GM21529 (cell line): ENCODE measurements at regions not wholly inside any gene's neighbourhood (a gene's known extent, or its start where the extent isn't known, plus 50 kb on each side); places are given as distances from the start of the nearest gene placed in this dataset.

ENCODE experiments used
- ATAC-seq: cut with Tn5 transposase; IDR thresholded peaks from one replicate; pipeline ENCODE4 v1.9.1; 2021; ENCODE audit not compliant: unreplicated experiment

- ATAC-seq, result peak; percentile 91
Measured at GRCh38 chr11:19525276-19525675, 187.4 kb upstream of the NAV2 start.

DNA sequence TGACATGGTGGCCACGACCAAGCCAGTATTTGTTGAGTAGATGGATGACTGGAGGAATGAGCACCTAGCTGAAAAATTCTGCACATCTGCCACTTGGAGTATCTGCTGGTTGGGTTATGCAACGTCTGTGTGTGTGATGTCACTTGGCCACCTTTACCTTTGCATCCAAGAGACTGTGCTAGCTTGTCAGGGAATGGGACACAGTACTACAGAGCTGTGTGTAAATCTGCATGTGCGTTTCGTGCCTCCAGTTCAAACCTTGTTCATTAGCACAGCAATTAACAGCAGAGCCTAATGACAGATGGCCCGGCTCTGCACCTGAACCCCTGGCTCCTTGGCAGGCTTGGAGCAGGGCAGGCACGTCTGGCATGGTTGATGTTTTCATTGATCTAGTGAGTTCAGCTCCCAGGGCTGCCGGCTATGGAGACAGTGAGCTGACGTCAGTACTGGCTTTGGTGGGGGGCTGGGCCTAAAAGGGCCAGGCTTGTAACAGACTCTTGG lies 188.4 kb upstream of the NAV2 start:
- ATAC-seq, result no peak

- ATAC-seq, result no peak
Measured at GRCh38 chr11:19520681-19521080, 192.0 kb upstream of the NAV2 start.

DNA sequence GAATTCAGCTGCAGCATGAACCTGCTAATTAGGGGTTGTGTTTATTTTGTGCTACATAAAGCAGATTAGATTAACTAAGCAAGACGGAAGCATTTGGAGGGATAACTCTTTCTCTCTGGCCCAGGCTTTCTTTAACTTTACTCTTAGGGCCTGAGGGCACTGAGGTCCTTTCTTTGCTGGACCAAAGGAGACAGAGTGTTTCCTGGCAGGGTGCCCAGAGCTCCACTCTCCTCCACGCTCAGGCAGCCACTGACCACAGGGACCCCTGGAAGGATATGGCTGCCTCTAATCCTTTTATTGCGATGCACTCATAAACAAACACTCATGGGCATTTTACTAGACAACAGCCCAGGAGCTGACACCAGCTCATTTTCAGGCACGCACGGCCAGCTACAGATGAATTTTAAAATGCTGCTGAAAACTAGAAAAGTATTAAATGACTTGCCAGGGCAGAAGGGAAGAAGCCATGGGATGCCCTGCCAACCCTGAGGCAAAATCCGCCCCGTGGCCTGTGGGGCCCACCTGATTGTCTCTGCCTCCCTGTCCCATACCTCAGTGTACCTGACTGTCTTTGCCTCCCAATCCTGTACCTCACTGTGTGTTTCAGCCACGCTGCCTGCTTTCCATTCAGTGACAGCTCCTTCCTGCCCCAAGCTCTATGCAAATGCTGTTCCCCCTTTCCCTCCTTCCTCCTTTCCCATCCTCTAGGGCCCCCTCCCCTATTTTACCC lies 192.6 kb upstream of the NAV2 start:
- ATAC-seq, result no peak

GRCh38 chr11:19519353-19519752 lies 193.3 kb upstream of the NAV2 start:
- no peak for ATAC-seq

DNA sequence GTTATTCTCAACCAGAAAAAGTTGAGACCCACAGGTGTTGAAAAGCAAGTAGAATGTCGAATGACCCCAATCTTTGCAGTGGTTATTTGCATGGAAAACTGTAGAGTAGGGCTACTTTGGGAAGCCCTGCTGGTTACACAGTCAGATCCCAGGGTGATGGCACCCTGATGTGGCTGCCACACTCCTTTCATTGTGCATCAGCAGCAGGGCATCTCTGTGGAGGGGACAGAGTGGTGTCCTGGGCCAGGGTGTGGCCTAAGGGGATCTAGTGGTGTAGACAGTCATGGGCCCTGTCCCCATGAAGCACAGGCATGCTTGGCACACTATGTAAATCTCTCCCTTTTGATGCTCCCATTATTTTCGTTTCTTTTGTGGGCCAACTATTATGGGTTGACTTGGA lies 199.4 kb upstream of the NAV2 start:
- ATAC-seq, result no peak

- no peak for ATAC-seq
Measured at GRCh38 chr11:19512618-19513017, 200.0 kb upstream of the NAV2 start.

- ATAC-seq, result no peak
Measured at GRCh38 chr11:19511413-19512183, 201.0 kb upstream of the NAV2 start.

DNA sequence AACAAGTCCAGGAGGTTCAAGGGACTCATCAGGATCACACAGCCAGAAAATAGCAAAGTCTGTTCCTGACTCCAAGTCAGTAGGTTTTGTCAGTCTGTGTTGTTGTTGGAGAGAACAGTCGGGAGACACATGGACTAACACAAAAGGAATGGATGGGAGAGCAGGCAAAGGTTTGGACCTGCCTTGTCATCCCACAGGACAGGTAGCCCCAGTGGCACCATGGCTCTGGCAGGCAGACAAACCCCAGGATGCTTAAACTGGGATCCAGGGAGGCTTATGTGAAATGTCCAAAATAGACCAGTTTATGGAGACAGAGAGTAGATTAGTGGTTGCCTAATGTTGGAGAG lies 201.6 kb upstream of the NAV2 start:
- ATAC-seq, result no peak

GRCh38 chr11:19510468-19510867 lies 202.2 kb upstream of the NAV2 start:
- ATAC-seq, result no peak

GRCh38 chr11:19509215-19509614 lies 203.4 kb upstream of the NAV2 start:
- ATAC-seq, result no peak

GRCh38 chr11:19508165-19508564 lies 204.5 kb upstream of the NAV2 start:
- ATAC-seq, result no peak

- no peak for ATAC-seq
Measured at GRCh38 chr11:19506816-19507486, 205.7 kb upstream of the NAV2 start.

DNA sequence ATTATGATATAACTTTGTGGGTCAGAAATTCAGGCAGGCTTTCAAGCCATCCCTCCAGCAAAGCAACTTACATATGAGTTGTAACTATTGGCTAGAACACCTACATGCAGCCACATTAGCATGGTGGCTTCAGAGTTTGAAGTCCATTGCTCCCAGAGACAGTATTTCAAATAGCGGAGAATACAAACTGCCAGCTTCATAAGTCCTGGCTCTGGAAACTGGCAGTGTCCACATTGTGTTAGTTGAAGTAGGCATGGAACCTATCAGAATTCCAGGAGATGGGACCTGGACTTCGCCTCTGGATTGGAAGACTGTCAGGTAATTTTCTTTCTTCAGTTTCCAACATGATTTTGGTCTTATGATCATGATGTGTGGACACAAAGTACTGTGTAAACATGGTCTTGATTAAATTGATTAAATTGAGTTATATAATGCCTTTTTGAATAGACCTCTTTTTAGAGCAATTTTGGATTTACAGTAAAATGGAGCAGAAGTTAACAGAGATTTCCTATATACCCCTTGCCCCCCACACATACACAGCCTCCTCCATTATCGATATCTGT lies 209.9 kb upstream of the NAV2 start:
- no peak for ATAC-seq

DNA sequence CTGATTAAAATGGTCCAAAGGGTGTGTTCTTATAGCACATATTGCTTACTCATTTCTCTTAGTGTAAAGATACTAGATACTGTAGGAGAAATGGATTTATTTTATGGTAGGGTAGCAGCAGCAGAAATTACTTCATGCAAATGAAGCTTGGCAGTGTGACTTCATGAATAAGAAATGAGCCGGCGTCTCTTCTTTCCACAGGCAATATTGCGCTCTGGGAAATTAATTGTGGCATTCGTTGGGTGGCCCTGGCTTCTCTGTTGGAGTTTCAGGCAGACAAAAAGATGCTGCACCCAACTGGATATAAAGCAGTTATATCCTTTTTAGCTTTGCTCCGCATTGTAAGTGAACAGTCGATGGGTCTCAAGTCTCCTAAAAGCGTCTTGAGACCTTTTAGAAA lies 211.0 kb upstream of the NAV2 start:
- no peak for ATAC-seq

DNA sequence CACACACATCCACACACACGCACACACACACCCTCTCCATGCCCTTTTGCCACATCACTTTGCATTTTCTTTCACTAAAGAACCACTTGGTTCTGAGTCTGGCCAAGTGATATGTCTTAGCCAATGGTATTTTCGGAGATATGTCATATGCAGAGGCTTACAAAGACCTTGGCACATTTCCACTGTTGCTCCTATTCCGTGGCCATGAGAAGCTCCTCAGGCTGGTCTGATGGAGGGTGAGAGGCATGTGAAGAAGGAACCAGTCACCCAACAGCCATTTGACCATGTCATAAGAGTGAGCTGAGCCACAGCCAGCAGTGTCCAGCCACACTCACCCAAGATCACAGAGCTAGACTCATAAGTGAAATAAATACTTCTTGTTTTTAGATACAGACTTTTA lies 212.6 kb upstream of the NAV2 start:
- ATAC-seq, result no peak

DNA sequence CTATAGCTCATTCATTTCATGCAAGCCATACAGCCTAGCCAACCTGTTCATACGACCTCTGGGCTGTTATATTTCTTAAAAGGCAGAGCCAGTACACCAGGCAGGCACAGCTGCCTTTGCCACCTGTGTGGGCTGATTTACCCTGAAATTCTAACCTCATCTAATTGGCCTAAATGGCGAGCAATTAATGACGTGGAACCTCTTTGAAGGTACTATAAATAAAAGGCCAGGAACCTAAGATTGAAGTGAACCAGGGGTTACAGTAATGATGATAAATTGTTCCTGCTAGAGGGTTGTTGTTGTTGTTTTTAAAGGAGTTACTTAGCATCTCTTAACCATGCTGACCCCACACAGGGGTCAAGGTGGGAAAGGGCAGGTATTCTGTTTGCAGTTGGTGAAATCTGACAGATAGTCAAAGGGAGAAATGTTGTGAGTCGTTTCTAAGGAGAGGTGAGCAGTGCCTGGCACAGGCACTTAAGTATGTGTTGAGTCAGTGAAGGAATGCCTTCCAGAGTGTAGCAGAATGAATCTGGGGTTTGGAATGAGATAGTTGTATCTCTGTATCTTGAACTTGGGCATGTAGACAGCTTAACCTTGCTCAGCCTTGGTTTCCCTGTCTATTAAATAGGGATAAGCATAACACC lies 213.5 kb upstream of the NAV2 start:
- ATAC-seq, result no peak

GRCh38 chr11:19493446-19494213 lies 219.0 kb upstream of the NAV2 start:
- no peak for ATAC-seq

GRCh38 chr11:19482319-19483100 lies 230.1 kb upstream of the NAV2 start:
- no peak for ATAC-seq

- ATAC-seq, result no peak
Measured at GRCh38 chr11:19480540-19480939, 232.1 kb upstream of the NAV2 start.
